SK-N-SH (cell line): ENCODE measurements at regions not wholly inside any gene's neighbourhood (a gene's known extent, or its start where the extent isn't known, plus 50 kb on each side); places are given as distances from the start of the nearest gene placed in this dataset.

Experiments used
- CTCF ChIA-PET: fragments of 300-600, 350-600 bp; formaldehyde crosslinking; extraction: SDS; loops from one replicate; lab custom pipeline; 2021; lab: Yijun Ruan, JAX
- POLR2A ChIA-PET: fragments of 350-600 bp; sonication (Branson Sonifier 250); formaldehyde crosslinking; extraction: SDS; loops from one replicate; lab custom pipeline; 2020; ENCODE audit warnings: antibody characterized with exemption, inconsistent platforms; lab: Yijun Ruan, JAX
- DNase-seq: peaks from one replicate; pipeline ENCODE4 v3.0.0; 2012
- H2AFZ ChIP-seq: fragments of 200-600 bp; sonication (generic); 2 replicates; pipeline ENCODE4 v1.8.1; 2016; ENCODE audit warnings: antibody characterized with exemption, mild to moderate bottlenecking, low read depth
- H3F3A ChIP-seq: fragments of 200-600 bp; sonication (generic); replicated peaks from 2 replicates; pipeline ENCODE3; 2016; ENCODE audit warnings: antibody characterized with exemption, mild to moderate bottlenecking; ENCODE audit not compliant: insufficient read depth
- H3K27ac ChIP-seq, 2 experiments: fragments of 200-500 bp in 1 of 2; fragments of 200-600 bp in 1 of 2; sonication (Bioruptor generic) in 1 of 2; sonication (generic), shearing (Covaris generic) in 1 of 2; 2 replicates each; pipeline versions ENCODE4 v1.5.1 to v1.6.1; 2014 to 2016; ENCODE audit warnings: low read depth in 2 of 2, inconsistent platforms in 1 of 2, low read length in 1 of 2, mild to moderate bottlenecking in 1 of 2, mixed read lengths in 1 of 2
- H3K27me3 ChIP-seq: fragments of 200-600 bp; sonication (generic), shearing (Covaris generic); 2 replicates; pipeline ENCODE4 v1.6.1; 2016; ENCODE audit warnings: mixed run types; ENCODE audit not compliant: insufficient read depth
- H3K36me3 ChIP-seq, 2 experiments: fragments of 200-500 bp in 1 of 2; fragments of 200-600 bp in 1 of 2; sonication (Bioruptor generic) in 1 of 2; sonication (generic) in 1 of 2; replicated peaks in 1 of 2; 2 replicates each; pipeline versions ENCODE3 to v1.5.1; 2014 to 2016; ENCODE audit warnings: low read length in 1 of 2, mild to moderate bottlenecking in 1 of 2; ENCODE audit not compliant: insufficient read depth in 2 of 2, control insufficient read depth in 1 of 2
- H3K4me1 ChIP-seq, 2 experiments: fragments of 200-500 bp in 1 of 2; fragments of 200-600 bp in 1 of 2; sonication (Bioruptor generic) in 1 of 2; sonication (generic), shearing (Covaris generic) in 1 of 2; 2 replicates each; pipeline versions ENCODE4 v1.5.1 to v1.6.1; 2014 to 2016; ENCODE audit warnings: low read depth in 1 of 2, low read length in 1 of 2, mixed run types in 1 of 2; ENCODE audit not compliant: insufficient read depth in 2 of 2, control insufficient read depth in 1 of 2
- H3K4me2 ChIP-seq: fragments of 200-600 bp; sonication (generic), shearing (Covaris generic); 2 replicates; pipeline ENCODE4 v1.6.1; 2017; ENCODE audit warnings: mixed run types
- H3K4me3 ChIP-seq, 2 experiments: fragments of 200-500 bp in 1 of 2; fragments of 200-600 bp in 1 of 2; sonication (Bioruptor generic) in 1 of 2; sonication (generic), shearing (Covaris generic) in 1 of 2; 2 replicates each; pipeline versions ENCODE4 v1.5.1 to v1.8.1; 2014 to 2016; ENCODE audit warnings: low read depth in 2 of 2, inconsistent platforms in 1 of 2, low read length in 1 of 2, mild to moderate bottlenecking in 1 of 2, mixed read lengths in 1 of 2, moderate library complexity in 1 of 2
- H3K79me2 ChIP-seq: fragments of 200-600 bp; sonication (generic); 2 replicates; pipeline ENCODE4 v1.8.1; 2017; ENCODE audit warnings: mild to moderate bottlenecking; ENCODE audit not compliant: insufficient read depth
- H3K9ac ChIP-seq: fragments of 200-600 bp; sonication (generic); 2 replicates; pipeline ENCODE4 v1.6.1; 2017; ENCODE audit warnings: mixed run types
- H3K9me2 ChIP-seq: fragments of 200-600 bp; sonication (generic); 2 replicates; pipeline ENCODE4 v1.6.1; 2017; ENCODE audit warnings: mixed run types
- H3K9me3 ChIP-seq: fragments of 200-600 bp; sonication (generic); 2 replicates; pipeline ENCODE4 v1.6.1; 2017; ENCODE audit warnings: mixed run types, mild to moderate bottlenecking, moderate library complexity
- H4K20me1 ChIP-seq: fragments of 200-600 bp; sonication (generic); 2 replicates; pipeline ENCODE4 v1.6.1; 2017; ENCODE audit warnings: mild to moderate bottlenecking, mixed run types; ENCODE audit not compliant: insufficient read depth
- CHD2 ChIP-seq: fragments of 150-350 bp; IDR thresholded peaks from 2 replicates; pipeline ENCODE4 v1.6.1; 2018; ENCODE audit warnings: low read length; ENCODE audit not compliant: partially characterized antibody
- ELF1 ChIP-seq: IDR thresholded peaks from 2 replicates; pipeline ENCODE4 v1.4.0; 2012
- EP300 ChIP-seq, 2 experiments: IDR thresholded peaks; 2 replicates each; pipeline versions ENCODE4 v1.4.0 to v1.6.1; 2012; ENCODE audit warnings: borderline replicate concordance in 1 of 2, low read depth in 1 of 2, low read length in 1 of 2
- EZH2phosphoT487 ChIP-seq: fragments of 200-600 bp; sonication (generic); IDR thresholded peaks from 2 replicates; pipeline ENCODE4 v1.6.1; 2017; ENCODE audit warnings: low read depth, mixed run types, mild to moderate bottlenecking, antibody characterized with exemption, moderate library complexity, borderline replicate concordance
- FOSL2 ChIP-seq: IDR thresholded peaks from 2 replicates; pipeline ENCODE4 v1.4.0; 2012; ENCODE audit warnings: low read depth, mild to moderate bottlenecking, moderate library complexity, borderline replicate concordance
- FOXM1 ChIP-seq: IDR thresholded peaks from 2 replicates; pipeline ENCODE4 v1.4.0; 2012; ENCODE audit warnings: low read depth, mild to moderate bottlenecking
- GATA2 ChIP-seq: sonication (generic); formaldehyde crosslinking; IDR thresholded peaks from 2 replicates; pipeline ENCODE4 v1.5.0; 2020; ENCODE audit warnings: mild to moderate bottlenecking, missing genetic modification reagents
- JUND ChIP-seq: IDR thresholded peaks from 2 replicates; pipeline ENCODE4 v1.4.0; 2012
- MXI1 ChIP-seq: IDR thresholded peaks from 2 replicates; pipeline ENCODE4 v1.6.1; 2012; ENCODE audit warnings: mild to moderate bottlenecking, low read depth, low read length, improper control_type of control experiment
- NFIC ChIP-seq: IDR thresholded peaks from 2 replicates; pipeline ENCODE4 v1.4.0; 2012; ENCODE audit warnings: borderline replicate concordance
- NRF1 ChIP-seq: IDR thresholded peaks from 2 replicates; pipeline ENCODE4 v1.6.1; 2012; ENCODE audit warnings: low read depth, mild to moderate bottlenecking, low read length
- POLR2AphosphoS5 ChIP-seq: IDR thresholded peaks from 2 replicates; pipeline ENCODE4 v1.6.1; 2012; ENCODE audit warnings: low read depth, low read length
- RAD21 ChIP-seq: IDR thresholded peaks from 2 replicates; pipeline ENCODE4 v1.6.1; 2012; ENCODE audit warnings: mild to moderate bottlenecking, low read length
- RXRA ChIP-seq: IDR thresholded peaks from 2 replicates; pipeline ENCODE4 v1.4.0; 2012; ENCODE audit warnings: low read depth, mild to moderate bottlenecking, borderline replicate concordance
- SIN3A ChIP-seq: IDR thresholded peaks from 2 replicates; pipeline ENCODE4 v1.6.1; 2012; ENCODE audit warnings: low read depth, mild to moderate bottlenecking, low read length, moderate library complexity, borderline replicate concordance
- TCF12 ChIP-seq: IDR thresholded peaks from 2 replicates; pipeline ENCODE4 v1.4.0; 2012
- YY1 ChIP-seq: IDR thresholded peaks from 2 replicates; pipeline ENCODE4 v1.4.0; 2012; ENCODE audit warnings: low read depth, mild to moderate bottlenecking
- WGBS: methylation state at CpG from one replicate; pipeline ENCODE4 v1.1.6; 2017; ENCODE audit warnings: low lambda C conversion rate; 5-methylcytosine and 5-hydroxymethylcytosine counted together
- TF ChIP-seq, protein P1 (sequence below): IDR thresholded peaks from 2 replicates; pipeline ENCODE4 v1.4.0; 2012; ENCODE audit warnings: low read depth, borderline replicate concordance
- TF ChIP-seq, protein P2 (sequence below): IDR thresholded peaks from 2 replicates; pipeline ENCODE4; 2012
- TF ChIP-seq, protein P3 (sequence below): IDR thresholded peaks from 2 replicates; pipeline ENCODE4 v1.4.0; 2012; ENCODE audit warnings: low read depth
- TF ChIP-seq, protein P4 (sequence below): IDR thresholded peaks from 2 replicates; pipeline ENCODE4 v1.6.1; 2012; ENCODE audit warnings: mild to moderate bottlenecking, low read depth, low read length, moderate library complexity
- TF ChIP-seq, protein P5 (sequence below): fragments of 200-600 bp; sonication (generic); IDR thresholded peaks from 2 replicates; pipeline ENCODE4 v1.6.1; 2017; ENCODE audit warnings: antibody characterized with exemption, mild to moderate bottlenecking, moderate library complexity
- TF ChIP-seq, protein P6 (sequence below): fragments of 150-350 bp; IDR thresholded peaks from 2 replicates; pipeline ENCODE4 v1.6.1; 2016; ENCODE audit warnings: mild to moderate bottlenecking, low read depth, low read length

DNA sequence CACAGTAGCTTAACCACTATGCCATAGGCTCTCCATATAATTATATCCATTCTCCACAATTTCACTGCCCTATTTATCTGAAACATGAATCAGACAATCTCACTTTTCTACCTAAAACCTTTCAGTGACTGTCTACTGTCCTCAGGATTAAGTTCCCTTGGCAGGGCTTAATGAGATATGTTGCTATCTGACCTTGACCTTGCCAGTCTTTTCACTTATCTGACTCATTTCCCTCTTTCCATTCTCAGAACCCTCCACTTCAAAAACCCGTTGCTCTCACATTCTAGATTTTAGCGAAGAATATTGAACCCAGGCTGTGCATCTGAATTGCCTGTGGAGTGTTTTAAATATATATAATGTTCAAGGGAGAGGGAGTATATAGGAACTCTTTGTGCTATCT, 452.1 kb upstream of the MPDZ start:
- no peak for TF ChIP-seq ELF1
- TF ChIP-seq GATA2: no peak
- TF ChIP-seq POLR2AphosphoS5: no peak
- no peak for TF ChIP-seq NRF1
- TF ChIP-seq, protein P1, sequence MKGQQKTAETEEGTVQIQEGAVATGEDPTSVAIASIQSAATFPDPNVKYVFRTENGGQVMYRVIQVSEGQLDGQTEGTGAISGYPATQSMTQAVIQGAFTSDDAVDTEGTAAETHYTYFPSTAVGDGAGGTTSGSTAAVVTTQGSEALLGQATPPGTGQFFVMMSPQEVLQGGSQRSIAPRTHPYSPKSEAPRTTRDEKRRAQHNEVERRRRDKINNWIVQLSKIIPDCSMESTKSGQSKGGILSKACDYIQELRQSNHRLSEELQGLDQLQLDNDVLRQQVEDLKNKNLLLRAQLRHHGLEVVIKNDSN: no peak
- no peak for TF ChIP-seq SIN3A
- no peak for TF ChIP-seq NFIC
- H3K36me3 ChIP-seq: no peaks in the 10 kb centered on the region
- no peaks in the 10 kb centered on the region for H3K79me2 ChIP-seq
- WGBS: 78% methylated on average over 2 of the region's 2 CpGs
- H3K4me3 ChIP-seq: no peak overlapping the region
- DNase-seq: no peak
- H3K4me1 ChIP-seq: no peaks in the 10 kb centered on the region; a peak in 1 of 4 replicates
- H4K20me1 ChIP-seq: no peaks in the 10 kb centered on the region
- no peaks in the 10 kb centered on the region for H3K9me2 ChIP-seq
- H2AFZ ChIP-seq: no peak overlapping the region
- no peak overlapping the region for H3K27ac ChIP-seq
- POLR2A ChIA-PET: no interaction called here
- H3K4me2 ChIP-seq: no peak overlapping the region
- CTCF ChIA-PET: no interaction called here
- no peak overlapping the region for H3K9ac ChIP-seq
- H3F3A ChIP-seq: no peaks in the 10 kb centered on the region
- H3K27me3 ChIP-seq: no peaks in the 10 kb centered on the region
- H3K9me3 ChIP-seq: no peaks in the 10 kb centered on the region

DNA sequence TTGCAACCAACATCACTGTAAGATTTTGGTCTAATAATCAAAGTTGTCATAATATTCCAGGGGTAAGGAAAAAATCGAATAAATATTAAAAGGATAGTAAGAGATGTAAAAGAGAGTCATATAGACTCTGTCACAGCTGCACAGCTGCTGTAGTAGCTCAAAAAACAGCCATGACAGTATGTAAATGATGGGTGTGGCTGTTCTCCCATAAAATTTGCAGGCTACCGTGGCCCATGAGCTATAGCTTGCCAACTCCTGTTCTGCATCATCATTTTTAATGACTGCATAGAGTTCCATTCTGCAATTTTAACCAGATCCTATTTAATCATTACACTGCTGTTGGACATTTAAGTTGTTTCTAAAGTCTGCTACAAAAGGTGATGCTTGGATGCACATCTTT, 450.5 kb upstream of the MPDZ start:
- Histone ChIP-seq H3F3A (no peaks in the 10 kb centered on the region), H4K20me1 (no peaks in the 10 kb centered on the region), H3K27ac (no peak overlapping the region), H3K9ac (no peak overlapping the region), H3K4me1 (no peaks in the 10 kb centered on the region; a peak in 1 of 4 replicates), H3K79me2 (no peaks in the 10 kb centered on the region), H3K36me3 (no peaks in the 10 kb centered on the region), H3K9me2 (no peaks in the 10 kb centered on the region), H3K4me2 (no peak overlapping the region), H3K9me3 (no peaks in the 10 kb centered on the region), H2AFZ (no peak overlapping the region), H3K4me3 (no peak overlapping the region), H3K27me3 (no peaks in the 10 kb centered on the region)
- ChIA-PET POLR2A (no interaction called here), CTCF (no interaction called here)
- 38% methylated on average over 2 of the region's 2 CpGs for WGBS
- no peak for DNase-seq
- TF ChIP-seq, protein P2, sequence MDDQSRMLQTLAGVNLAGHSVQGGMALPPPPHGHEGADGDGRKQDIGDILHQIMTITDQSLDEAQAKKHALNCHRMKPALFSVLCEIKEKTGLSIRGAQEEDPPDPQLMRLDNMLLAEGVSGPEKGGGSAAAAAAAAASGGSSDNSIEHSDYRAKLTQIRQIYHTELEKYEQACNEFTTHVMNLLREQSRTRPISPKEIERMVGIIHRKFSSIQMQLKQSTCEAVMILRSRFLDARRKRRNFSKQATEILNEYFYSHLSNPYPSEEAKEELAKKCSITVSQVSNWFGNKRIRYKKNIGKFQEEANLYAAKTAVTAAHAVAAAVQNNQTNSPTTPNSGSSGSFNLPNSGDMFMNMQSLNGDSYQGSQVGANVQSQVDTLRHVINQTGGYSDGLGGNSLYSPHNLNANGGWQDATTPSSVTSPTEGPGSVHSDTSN: no peak
- no peak for TF ChIP-seq MXI1
- TF ChIP-seq, protein P3, sequence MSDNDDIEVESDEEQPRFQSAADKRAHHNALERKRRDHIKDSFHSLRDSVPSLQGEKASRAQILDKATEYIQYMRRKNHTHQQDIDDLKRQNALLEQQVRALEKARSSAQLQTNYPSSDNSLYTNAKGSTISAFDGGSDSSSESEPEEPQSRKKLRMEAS: no peak
- TF ChIP-seq EZH2phosphoT487: no peak
- TF ChIP-seq RXRA: no peak
- TF ChIP-seq YY1: no peak
- no peak for TF ChIP-seq EP300 (IDR thresholded peaks at IDR 0.05; ENCODE audit: borderline replicate concordance in 1 of 2, low read depth in 1 of 2, low read length in 1 of 2)
- no peak for TF ChIP-seq FOXM1
- TF ChIP-seq FOSL2: no peak
- TF ChIP-seq RAD21: no peak
- no peak for TF ChIP-seq CHD2
- TF ChIP-seq, protein P4, sequence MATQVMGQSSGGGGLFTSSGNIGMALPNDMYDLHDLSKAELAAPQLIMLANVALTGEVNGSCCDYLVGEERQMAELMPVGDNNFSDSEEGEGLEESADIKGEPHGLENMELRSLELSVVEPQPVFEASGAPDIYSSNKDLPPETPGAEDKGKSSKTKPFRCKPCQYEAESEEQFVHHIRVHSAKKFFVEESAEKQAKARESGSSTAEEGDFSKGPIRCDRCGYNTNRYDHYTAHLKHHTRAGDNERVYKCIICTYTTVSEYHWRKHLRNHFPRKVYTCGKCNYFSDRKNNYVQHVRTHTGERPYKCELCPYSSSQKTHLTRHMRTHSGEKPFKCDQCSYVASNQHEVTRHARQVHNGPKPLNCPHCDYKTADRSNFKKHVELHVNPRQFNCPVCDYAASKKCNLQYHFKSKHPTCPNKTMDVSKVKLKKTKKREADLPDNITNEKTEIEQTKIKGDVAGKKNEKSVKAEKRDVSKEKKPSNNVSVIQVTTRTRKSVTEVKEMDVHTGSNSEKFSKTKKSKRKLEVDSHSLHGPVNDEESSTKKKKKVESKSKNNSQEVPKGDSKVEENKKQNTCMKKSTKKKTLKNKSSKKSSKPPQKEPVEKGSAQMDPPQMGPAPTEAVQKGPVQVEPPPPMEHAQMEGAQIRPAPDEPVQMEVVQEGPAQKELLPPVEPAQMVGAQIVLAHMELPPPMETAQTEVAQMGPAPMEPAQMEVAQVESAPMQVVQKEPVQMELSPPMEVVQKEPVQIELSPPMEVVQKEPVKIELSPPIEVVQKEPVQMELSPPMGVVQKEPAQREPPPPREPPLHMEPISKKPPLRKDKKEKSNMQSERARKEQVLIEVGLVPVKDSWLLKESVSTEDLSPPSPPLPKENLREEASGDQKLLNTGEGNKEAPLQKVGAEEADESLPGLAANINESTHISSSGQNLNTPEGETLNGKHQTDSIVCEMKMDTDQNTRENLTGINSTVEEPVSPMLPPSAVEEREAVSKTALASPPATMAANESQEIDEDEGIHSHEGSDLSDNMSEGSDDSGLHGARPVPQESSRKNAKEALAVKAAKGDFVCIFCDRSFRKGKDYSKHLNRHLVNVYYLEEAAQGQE: no peak
- no peak for TF ChIP-seq NRF1
- TF ChIP-seq, protein P5, sequence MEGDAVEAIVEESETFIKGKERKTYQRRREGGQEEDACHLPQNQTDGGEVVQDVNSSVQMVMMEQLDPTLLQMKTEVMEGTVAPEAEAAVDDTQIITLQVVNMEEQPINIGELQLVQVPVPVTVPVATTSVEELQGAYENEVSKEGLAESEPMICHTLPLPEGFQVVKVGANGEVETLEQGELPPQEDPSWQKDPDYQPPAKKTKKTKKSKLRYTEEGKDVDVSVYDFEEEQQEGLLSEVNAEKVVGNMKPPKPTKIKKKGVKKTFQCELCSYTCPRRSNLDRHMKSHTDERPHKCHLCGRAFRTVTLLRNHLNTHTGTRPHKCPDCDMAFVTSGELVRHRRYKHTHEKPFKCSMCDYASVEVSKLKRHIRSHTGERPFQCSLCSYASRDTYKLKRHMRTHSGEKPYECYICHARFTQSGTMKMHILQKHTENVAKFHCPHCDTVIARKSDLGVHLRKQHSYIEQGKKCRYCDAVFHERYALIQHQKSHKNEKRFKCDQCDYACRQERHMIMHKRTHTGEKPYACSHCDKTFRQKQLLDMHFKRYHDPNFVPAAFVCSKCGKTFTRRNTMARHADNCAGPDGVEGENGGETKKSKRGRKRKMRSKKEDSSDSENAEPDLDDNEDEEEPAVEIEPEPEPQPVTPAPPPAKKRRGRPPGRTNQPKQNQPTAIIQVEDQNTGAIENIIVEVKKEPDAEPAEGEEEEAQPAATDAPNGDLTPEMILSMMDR: no peak
- TF ChIP-seq TCF12: no peak
- TF ChIP-seq, protein P6, sequence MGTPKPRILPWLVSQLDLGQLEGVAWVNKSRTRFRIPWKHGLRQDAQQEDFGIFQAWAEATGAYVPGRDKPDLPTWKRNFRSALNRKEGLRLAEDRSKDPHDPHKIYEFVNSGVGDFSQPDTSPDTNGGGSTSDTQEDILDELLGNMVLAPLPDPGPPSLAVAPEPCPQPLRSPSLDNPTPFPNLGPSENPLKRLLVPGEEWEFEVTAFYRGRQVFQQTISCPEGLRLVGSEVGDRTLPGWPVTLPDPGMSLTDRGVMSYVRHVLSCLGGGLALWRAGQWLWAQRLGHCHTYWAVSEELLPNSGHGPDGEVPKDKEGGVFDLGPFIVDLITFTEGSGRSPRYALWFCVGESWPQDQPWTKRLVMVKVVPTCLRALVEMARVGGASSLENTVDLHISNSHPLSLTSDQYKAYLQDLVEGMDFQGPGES: no peak
- no peak for TF ChIP-seq JUND
